Type B pancreatic cell (in vitro differentiated cells): ENCODE measurements at regions not wholly inside any gene's neighbourhood (a gene's known extent, or its start where the extent isn't known, plus 50 kb on each side); places are given as distances from the start of the nearest gene placed in this dataset.

Source experiments
- DNase-seq: peaks from one replicate; pipeline ENCODE4 v3.0.0; 2021; ENCODE audit warnings: mixed read lengths; ENCODE audit not compliant: unreplicated experiment; ENCODE audit errors: extremely low spot score
- H3K27ac Mint-ChIP-seq: 2 replicates; pipeline ENCODE4 v1.8.0; 2021; ENCODE audit warnings: mild to moderate bottlenecking, mixed read lengths
- H3K27me3 Mint-ChIP-seq: 2 replicates; pipeline ENCODE4 v1.8.0; 2021; ENCODE audit warnings: mixed read lengths
- H3K36me3 Mint-ChIP-seq: 2 replicates; pipeline ENCODE4 v1.8.0; 2021; ENCODE audit warnings: mixed read lengths
- H3K4me1 Mint-ChIP-seq: one replicate; pipeline ENCODE4 v1.8.0; 2021; ENCODE audit warnings: mixed read lengths; ENCODE audit not compliant: unreplicated experiment
- H3K4me3 Mint-ChIP-seq: 2 replicates; pipeline ENCODE4 v1.8.0; 2021; ENCODE audit warnings: mild to moderate bottlenecking, mixed read lengths
- H3K9me3 Mint-ChIP-seq: 2 replicates; pipeline ENCODE4 v1.8.0; 2021; ENCODE audit warnings: mixed read lengths
- TF ChIP-seq, protein P1 (sequence below): fragments of 200-600 bp; sonication (generic); conservative IDR thresholded peaks from 2 replicates; pipeline ENCODE4 v1.5.0; 2021; ENCODE audit warnings: antibody characterized with exemption, mild to moderate bottlenecking

- H3K36me3 Mint-ChIP-seq, result no peaks in the 10 kb centered on the region
- no peak overlapping the region for H3K4me3 Mint-ChIP-seq
- TF ChIP-seq, protein P1, sequence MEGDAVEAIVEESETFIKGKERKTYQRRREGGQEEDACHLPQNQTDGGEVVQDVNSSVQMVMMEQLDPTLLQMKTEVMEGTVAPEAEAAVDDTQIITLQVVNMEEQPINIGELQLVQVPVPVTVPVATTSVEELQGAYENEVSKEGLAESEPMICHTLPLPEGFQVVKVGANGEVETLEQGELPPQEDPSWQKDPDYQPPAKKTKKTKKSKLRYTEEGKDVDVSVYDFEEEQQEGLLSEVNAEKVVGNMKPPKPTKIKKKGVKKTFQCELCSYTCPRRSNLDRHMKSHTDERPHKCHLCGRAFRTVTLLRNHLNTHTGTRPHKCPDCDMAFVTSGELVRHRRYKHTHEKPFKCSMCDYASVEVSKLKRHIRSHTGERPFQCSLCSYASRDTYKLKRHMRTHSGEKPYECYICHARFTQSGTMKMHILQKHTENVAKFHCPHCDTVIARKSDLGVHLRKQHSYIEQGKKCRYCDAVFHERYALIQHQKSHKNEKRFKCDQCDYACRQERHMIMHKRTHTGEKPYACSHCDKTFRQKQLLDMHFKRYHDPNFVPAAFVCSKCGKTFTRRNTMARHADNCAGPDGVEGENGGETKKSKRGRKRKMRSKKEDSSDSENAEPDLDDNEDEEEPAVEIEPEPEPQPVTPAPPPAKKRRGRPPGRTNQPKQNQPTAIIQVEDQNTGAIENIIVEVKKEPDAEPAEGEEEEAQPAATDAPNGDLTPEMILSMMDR, result no peak
- no peak overlapping the region for H3K27ac Mint-ChIP-seq
- H3K9me3 Mint-ChIP-seq, result no peaks in the 10 kb centered on the region
- H3K27me3 Mint-ChIP-seq, result peaks cover 13% of the 10 kb centered on the region
- no peak for DNase-seq
- no peaks in the 10 kb centered on the region for H3K4me1 Mint-ChIP-seq
These were observed 179.1 kb downstream of the SOD2 start for GRCh38 chr6:159513914-159514313.

- Mint-ChIP-seq H3K4me3 (no peak overlapping the region), H3K9me3 (no peaks in the 10 kb centered on the region), H3K27ac (no peak overlapping the region), H3K36me3 (no peaks in the 10 kb centered on the region), H3K4me1 (no peaks in the 10 kb centered on the region), H3K27me3 (peaks cover 13% of the 10 kb centered on the region)
- TF ChIP-seq, protein P1, result no peak
- no peak for DNase-seq
These were observed 179.8 kb downstream of the SOD2 start for GRCh38 chr6:159513074-159513720.

DNA sequence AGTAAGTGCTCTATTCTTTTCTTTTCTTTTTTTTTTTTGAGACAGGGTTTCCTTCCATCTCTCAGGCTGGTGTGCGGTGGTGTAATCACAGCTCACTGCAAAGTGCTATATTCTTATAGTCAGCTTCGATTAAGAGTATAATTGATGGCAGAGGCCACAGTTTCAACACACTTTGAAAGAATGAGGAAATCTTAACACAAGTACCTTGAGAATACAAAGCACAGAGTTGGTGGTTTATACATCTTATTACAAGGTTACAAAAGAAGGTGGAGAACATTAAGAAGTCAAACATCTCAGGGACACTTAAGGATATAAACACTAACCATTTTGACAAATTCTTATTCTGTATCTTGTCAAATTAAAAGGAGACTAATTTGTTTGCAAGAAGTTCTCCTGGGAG lies 180.5 kb downstream of the SOD2 start:
- Mint-ChIP-seq H3K27ac (no peak overlapping the region), H3K4me3 (no peak overlapping the region), H3K9me3 (no peaks in the 10 kb centered on the region)

GRCh38 chr6:159512104-159512503 lies 180.9 kb downstream of the SOD2 start:
- no peaks in the 10 kb centered on the region for H3K9me3 Mint-ChIP-seq
- H3K4me1 Mint-ChIP-seq, result no peaks in the 10 kb centered on the region
- H3K27me3 Mint-ChIP-seq, result peaks cover 13% of the 10 kb centered on the region
- H3K36me3 Mint-ChIP-seq, result no peaks in the 10 kb centered on the region
- H3K4me3 Mint-ChIP-seq, result no peak overlapping the region
- TF ChIP-seq, protein P1, result no peak
- DNase-seq, result no peak
- H3K27ac Mint-ChIP-seq, result no peak overlapping the region

More for the DNA sequence above, 180.5 kb downstream of the SOD2 start:
- Mint-ChIP-seq H3K4me1 (no peaks in the 10 kb centered on the region), H3K36me3 (no peaks in the 10 kb centered on the region), H3K27me3 (peaks cover 13% of the 10 kb centered on the region)
- TF ChIP-seq, protein P1, result no peak
- no peak for DNase-seq

GRCh38 chr6:159510141-159510540 lies 182.9 kb downstream of the SOD2 start:
- H3K9me3 Mint-ChIP-seq, result no peaks in the 10 kb centered on the region
- peaks cover 9% of the 10 kb centered on the region for H3K27me3 Mint-ChIP-seq
- TF ChIP-seq, protein P1, result no peak
- DNase-seq, result no peak
- H3K36me3 Mint-ChIP-seq, result no peaks in the 10 kb centered on the region
- H3K4me3 Mint-ChIP-seq, result no peak overlapping the region
- H3K4me1 Mint-ChIP-seq, result no peaks in the 10 kb centered on the region
- H3K27ac Mint-ChIP-seq, result no peak overlapping the region
